Vagina (tissue), 2 donors: ENCODE measurements at regions not wholly inside any gene's neighbourhood (a gene's known extent, or its start where the extent isn't known, plus 50 kb on each side); places are given as distances from the start of the nearest gene placed in this dataset.

Experiments
- CTCF ChIP-seq, 3 experiments: fragments of 450-650 bp in 2 of 3; fragments of 200-600 bp in 1 of 3; sonication (generic) in 1 of 3; IDR thresholded peaks; one replicate each; pipeline ENCODE4 v1.5.1; 2017 to 2019; ENCODE audit warnings: antibody characterized with exemption in 3 of 3, mild to moderate bottlenecking in 2 of 3, moderate library complexity in 2 of 3
- POLR2AphosphoS5 ChIP-seq, 2 donors: sonication (generic); formaldehyde crosslinking; IDR thresholded peaks; one replicate each; pipeline ENCODE4 v1.9.0; 2017; ENCODE audit warnings: antibody characterized with exemption in 2 of 2, mild to moderate bottlenecking in 2 of 2, low read depth in 1 of 2; ENCODE audit not compliant: insufficient read depth in 1 of 2

DNA sequence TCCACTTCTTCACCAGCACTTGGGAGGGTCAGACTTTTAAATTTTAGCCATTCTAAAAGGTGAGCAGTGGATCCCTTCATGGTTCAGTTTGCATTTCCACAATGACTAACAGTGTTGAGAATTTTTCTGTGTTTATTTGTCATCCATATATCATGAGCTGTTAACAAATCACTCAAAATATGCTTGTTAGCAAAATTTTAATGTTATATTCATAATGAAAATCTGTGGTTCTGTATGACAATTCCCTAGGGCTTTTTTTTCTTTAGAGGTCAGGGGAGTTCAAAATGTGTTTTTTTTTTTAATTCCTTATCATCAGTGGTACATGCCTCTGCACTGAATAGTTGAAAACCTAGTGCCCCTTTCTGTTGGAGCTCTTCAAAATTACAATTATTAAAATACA, 682.2 kb upstream of the ADGRL2 start:
- TF ChIP-seq CTCF (IDR thresholded peaks at IDR 0.05) (no peak), POLR2AphosphoS5 (IDR thresholded peaks at IDR 0.05; ENCODE audit: insufficient read depth in 1 of 2, low read depth in 1 of 2) (no peak)
